NCI-H2171 (cell line): ENCODE measurements at regions not wholly inside any gene's neighbourhood (a gene's known extent, or its start where the extent isn't known, plus 50 kb on each side); places are given as distances from the start of the nearest gene placed in this dataset.
"Not testable (repeated sequence)": the region's sequence is repeated elsewhere in the genome, so short reads cannot be mapped to it uniquely, and the experiment has no call there.

ENCODE experiments used
- DNase-seq: peaks from one replicate; lab custom pipeline; 2025; lab: John Stamatoyannopoulos, UW

GRCh38 chr20:53856300-53857295 lies 213.8 kb downstream of the BCAS1 start:
- no peak for DNase-seq

GRCh38 chr20:53855733-53856132 lies 214.7 kb downstream of the BCAS1 start:
- no peak for DNase-seq

- DNase-seq, result not testable (repeated sequence)
Measured at GRCh38 chr20:53854609-53854926, 215.8 kb downstream of the BCAS1 start.

GRCh38 chr20:53853111-53853713 lies 217.2 kb downstream of the BCAS1 start:
- no peak for DNase-seq

- no peak for DNase-seq
Measured at GRCh38 chr20:53852691-53853090, 217.7 kb downstream of the BCAS1 start.

- DNase-seq, result no peak
Measured at GRCh38 chr20:53852014-53852413, 218.4 kb downstream of the BCAS1 start.

- no peak for DNase-seq
Measured at GRCh38 chr20:53850319-53850718, 220.1 kb downstream of the BCAS1 start.

GRCh38 chr20:53849471-53850059 lies 220.8 kb downstream of the BCAS1 start:
- DNase-seq, result no peak

- no peak for DNase-seq
Measured at GRCh38 chr20:53848304-53848703, 222.1 kb downstream of the BCAS1 start.

- DNase-seq, result no peak
Measured at GRCh38 chr20:53847837-53848170, 222.6 kb downstream of the BCAS1 start.

- no peak for DNase-seq
Measured at GRCh38 chr20:53847139-53847836, 223.1 kb downstream of the BCAS1 start.

- no peak for DNase-seq
Measured at GRCh38 chr20:53846640-53847039, 223.8 kb downstream of the BCAS1 start.

GRCh38 chr20:53845980-53846379 lies 224.4 kb downstream of the BCAS1 start:
- no peak for DNase-seq

- no peak for DNase-seq
Measured at GRCh38 chr20:53844259-53844658, 226.1 kb downstream of the BCAS1 start.

- DNase-seq, result no peak
Measured at GRCh38 chr20:53843645-53844044, 226.7 kb downstream of the BCAS1 start.

- DNase-seq, result no peak
Measured at GRCh38 chr20:53842301-53843099, 227.9 kb downstream of the BCAS1 start.

GRCh38 chr20:53841741-53842140 lies 228.7 kb downstream of the BCAS1 start:
- no peak for DNase-seq

GRCh38 chr20:53840532-53840931 lies 229.9 kb downstream of the BCAS1 start:
- no peak for DNase-seq

- no peak for DNase-seq
Measured at GRCh38 chr20:53839423-53840176, 230.8 kb downstream of the BCAS1 start.

GRCh38 chr20:53838311-53838868 lies 232.0 kb downstream of the BCAS1 start:
- DNase-seq, result no peak
